Mononuclear cell (primary cell): ENCODE measurements at regions not wholly inside any gene's neighbourhood (a gene's known extent, or its start where the extent isn't known, plus 50 kb on each side); places are given as distances from the start of the nearest gene placed in this dataset.

Experiments
- H3K27me3 ChIP-seq: 2 replicates; pipeline ENCODE4 v1.6.0; 2011; ENCODE audit warnings: low read length, control low read depth; ENCODE audit not compliant: insufficient read depth
- H3K4me1 ChIP-seq: 2 replicates; pipeline ENCODE4 v1.5.1; 2011; ENCODE audit warnings: mild to moderate bottlenecking, low read length, control low read depth; ENCODE audit not compliant: insufficient read depth
- H3K4me3 ChIP-seq: 2 replicates; pipeline ENCODE4 v1.5.1; 2011; ENCODE audit warnings: mild to moderate bottlenecking, low read length, moderate library complexity
- H3K9me3 ChIP-seq: 2 replicates; pipeline ENCODE4 v1.5.1; 2011; ENCODE audit warnings: low read depth, mild to moderate bottlenecking, control low read depth, low read length

DNA sequence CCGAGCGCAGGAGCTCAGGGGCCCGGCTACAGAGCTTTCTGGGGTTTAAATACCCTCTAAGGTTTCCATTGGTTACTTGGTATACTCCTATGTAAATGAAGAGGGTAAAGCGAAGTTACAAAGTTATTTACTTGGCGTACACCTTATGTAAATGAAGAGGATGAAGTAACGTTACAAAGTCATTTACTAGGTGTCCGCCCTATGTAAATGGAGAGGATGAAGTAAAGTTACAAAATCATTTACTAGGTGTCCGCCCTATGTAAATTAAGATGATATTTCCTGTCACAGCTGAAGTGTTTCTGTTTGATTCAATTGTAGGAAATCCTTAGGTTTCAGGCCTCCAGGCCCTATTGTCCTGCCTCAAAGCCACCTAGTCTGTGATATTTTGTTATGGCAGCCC is 358.2 kb downstream of the MTRR start:
- no peak overlapping the region for H3K4me3 ChIP-seq
- H3K4me1 ChIP-seq, result no peaks in the 10 kb centered on the region
- H3K9me3 ChIP-seq, result no peaks in the 10 kb centered on the region
- H3K27me3 ChIP-seq, result no peaks in the 10 kb centered on the region

DNA sequence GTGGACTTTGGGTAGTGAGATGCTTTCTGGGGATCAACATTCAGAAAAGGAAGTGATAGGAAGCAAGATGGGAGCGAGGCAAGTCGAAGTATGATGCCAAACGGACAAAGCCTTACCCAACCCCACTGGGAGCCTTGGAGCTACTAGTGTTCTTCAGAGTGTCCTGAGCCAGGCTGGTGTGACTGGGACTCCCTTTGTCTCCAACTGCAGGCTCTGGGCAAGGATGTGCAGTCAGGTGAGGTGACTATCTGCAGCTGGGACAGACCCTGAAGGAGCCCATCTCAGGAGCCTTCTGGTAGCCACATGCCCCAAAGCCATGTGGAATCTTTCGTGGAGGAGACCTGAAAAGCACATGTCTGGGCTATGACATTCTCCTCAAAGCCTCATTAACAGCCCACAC is 360.6 kb downstream of the MTRR start:
- Histone ChIP-seq H3K9me3 (no peaks in the 10 kb centered on the region), H3K4me3 (no peak overlapping the region), H3K4me1 (no peaks in the 10 kb centered on the region), H3K27me3 (no peaks in the 10 kb centered on the region)

- Histone ChIP-seq H3K4me1 (no peaks in the 10 kb centered on the region), H3K27me3 (no peaks in the 10 kb centered on the region), H3K9me3 (no peaks in the 10 kb centered on the region), H3K4me3 (no peak overlapping the region)
These were observed 361.9 kb downstream of the MTRR start for GRCh38 chr5:8230868-8231267.

- no peaks in the 10 kb centered on the region for H3K4me1 ChIP-seq
- no peaks in the 10 kb centered on the region for H3K9me3 ChIP-seq
- H3K27me3 ChIP-seq, result no peaks in the 10 kb centered on the region
- no peak overlapping the region for H3K4me3 ChIP-seq
These were observed 364.5 kb downstream of the MTRR start for GRCh38 chr5:8233479-8233878.

DNA sequence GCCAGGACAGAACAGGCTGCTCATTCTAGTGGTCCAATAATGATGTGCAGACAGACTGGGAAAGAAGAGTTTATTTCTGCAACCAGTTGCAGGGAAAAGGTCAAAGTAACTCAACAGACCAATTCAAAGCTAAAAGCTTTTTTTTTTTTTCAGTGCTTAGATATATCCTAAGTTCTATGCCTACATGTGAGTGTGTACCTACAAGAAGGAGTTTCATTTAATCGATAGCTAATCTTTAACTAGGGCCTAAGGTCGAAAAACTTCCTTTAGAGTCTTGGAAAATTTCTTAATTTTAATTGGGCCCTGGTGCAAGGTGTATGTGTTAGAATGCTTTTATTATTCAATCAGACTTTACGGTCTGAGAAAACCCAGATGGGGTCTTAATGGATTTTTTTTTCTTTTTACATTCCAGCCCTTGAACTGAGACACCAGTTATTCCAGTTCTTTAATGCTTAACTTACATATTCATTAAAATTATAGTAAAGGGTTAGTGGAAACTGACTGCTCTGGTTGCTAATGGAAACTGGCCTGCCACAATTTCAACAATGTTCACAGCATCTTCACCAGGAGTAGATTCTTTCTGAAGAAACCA is 365.3 kb downstream of the MTRR start:
- Histone ChIP-seq H3K27me3 (no peaks in the 10 kb centered on the region), H3K4me3 (no peak overlapping the region), H3K9me3 (no peaks in the 10 kb centered on the region), H3K4me1 (no peaks in the 10 kb centered on the region)

- H3K4me1 ChIP-seq, result no peaks in the 10 kb centered on the region
- no peaks in the 10 kb centered on the region for H3K27me3 ChIP-seq
- no peak overlapping the region for H3K4me3 ChIP-seq
- H3K9me3 ChIP-seq, result no peaks in the 10 kb centered on the region
These were observed 369.1 kb downstream of the MTRR start for GRCh38 chr5:8238080-8238479.

GRCh38 chr5:8239198-8239597 is 370.2 kb downstream of the MTRR start:
- Histone ChIP-seq H3K4me3 (no peak overlapping the region), H3K4me1 (no peaks in the 10 kb centered on the region), H3K9me3 (no peaks in the 10 kb centered on the region), H3K27me3 (no peaks in the 10 kb centered on the region)

DNA sequence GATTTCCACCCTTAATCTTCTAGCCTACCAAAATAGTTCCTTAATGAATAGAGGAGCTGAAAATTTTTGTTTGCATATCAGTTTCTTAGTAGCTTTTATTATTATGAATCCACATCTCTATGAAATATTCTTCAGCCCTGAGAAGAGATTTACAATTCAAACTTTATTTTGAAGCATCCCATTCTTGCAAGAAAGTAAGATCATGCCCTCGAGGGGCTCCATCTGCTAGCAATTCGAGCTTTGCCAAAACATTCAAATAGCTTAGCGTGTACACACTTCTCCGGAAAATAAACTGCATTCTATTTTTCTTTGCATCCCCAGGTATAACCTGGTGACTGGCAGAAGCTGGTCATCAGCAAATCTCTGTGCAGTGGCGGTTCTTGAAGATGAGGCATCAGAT is 370.7 kb downstream of the MTRR start:
- H3K4me1 ChIP-seq, result no peaks in the 10 kb centered on the region
- no peaks in the 10 kb centered on the region for H3K9me3 ChIP-seq
- no peaks in the 10 kb centered on the region for H3K27me3 ChIP-seq
- H3K4me3 ChIP-seq, result no peak overlapping the region

- H3K4me3 ChIP-seq, result no peak overlapping the region
- H3K9me3 ChIP-seq, result no peaks in the 10 kb centered on the region
- no peaks in the 10 kb centered on the region for H3K27me3 ChIP-seq
- H3K4me1 ChIP-seq, result no peaks in the 10 kb centered on the region
These were observed 372.1 kb downstream of the MTRR start for GRCh38 chr5:8241076-8241475.

GRCh38 chr5:8241558-8241957 is 372.6 kb downstream of the MTRR start:
- no peak overlapping the region for H3K4me3 ChIP-seq

GRCh38 chr5:8247049-8247899 is 378.3 kb downstream of the MTRR start:
- H3K9me3 ChIP-seq, result no peaks in the 10 kb centered on the region
- H3K27me3 ChIP-seq, result no peaks in the 10 kb centered on the region
- no peak overlapping the region for H3K4me3 ChIP-seq
- no peaks in the 10 kb centered on the region for H3K4me1 ChIP-seq

More at GRCh38 chr5:8241558-8241957, 372.6 kb downstream of the MTRR start:
- Histone ChIP-seq H3K27me3 (no peaks in the 10 kb centered on the region), H3K4me1 (no peaks in the 10 kb centered on the region), H3K9me3 (no peaks in the 10 kb centered on the region)

GRCh38 chr5:8253376-8253775 is 384.4 kb downstream of the MTRR start:
- H3K9me3 ChIP-seq, result no peaks in the 10 kb centered on the region
- H3K4me1 ChIP-seq, result no peaks in the 10 kb centered on the region
- H3K4me3 ChIP-seq, result no peak overlapping the region

DNA sequence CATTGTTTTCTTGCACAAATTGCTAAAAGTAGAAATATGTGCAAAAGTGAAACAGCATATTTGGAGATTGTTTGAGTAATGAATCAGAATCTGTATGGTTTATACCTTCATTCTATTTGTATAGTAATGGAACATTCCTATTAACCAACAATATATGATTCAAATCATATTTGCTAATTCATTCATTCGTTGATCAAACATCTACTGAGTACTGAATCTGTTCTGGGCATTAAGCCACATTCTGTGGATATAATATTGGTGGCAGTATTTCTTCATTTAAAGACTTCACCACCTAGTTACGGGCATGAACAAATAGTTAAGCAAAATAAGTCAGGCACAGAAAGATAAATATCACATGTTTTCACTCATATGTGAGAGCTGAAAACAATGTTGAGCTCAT is 385.7 kb downstream of the MTRR start:
- Histone ChIP-seq H3K9me3 (no peaks in the 10 kb centered on the region), H3K27me3 (no peaks in the 10 kb centered on the region), H3K4me1 (no peaks in the 10 kb centered on the region), H3K4me3 (no peak overlapping the region)

More at GRCh38 chr5:8253376-8253775, 384.4 kb downstream of the MTRR start:
- H3K27me3 ChIP-seq, result no peaks in the 10 kb centered on the region

DNA sequence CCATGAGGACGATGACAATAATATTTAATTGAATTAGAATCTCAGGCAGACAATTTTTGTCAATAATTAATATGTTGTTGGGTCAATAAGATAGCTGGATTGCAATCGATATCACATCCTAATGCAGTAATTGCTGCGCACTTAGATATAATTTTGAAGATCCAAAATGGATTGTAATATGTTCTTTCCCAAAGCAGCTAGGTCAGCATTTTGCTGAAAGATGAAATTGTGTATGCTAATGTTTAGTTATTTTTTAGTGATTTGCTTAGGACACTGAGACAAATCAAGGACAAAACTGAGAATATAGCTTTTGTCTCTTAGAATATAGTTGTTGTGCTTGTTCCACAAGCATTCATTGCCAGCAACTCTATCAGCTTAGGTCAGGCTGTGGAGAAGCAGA is 389.9 kb downstream of the MTRR start:
- H3K27me3 ChIP-seq, result no peaks in the 10 kb centered on the region
- H3K4me3 ChIP-seq, result no peak overlapping the region
- H3K9me3 ChIP-seq, result no peaks in the 10 kb centered on the region
- no peaks in the 10 kb centered on the region for H3K4me1 ChIP-seq

DNA sequence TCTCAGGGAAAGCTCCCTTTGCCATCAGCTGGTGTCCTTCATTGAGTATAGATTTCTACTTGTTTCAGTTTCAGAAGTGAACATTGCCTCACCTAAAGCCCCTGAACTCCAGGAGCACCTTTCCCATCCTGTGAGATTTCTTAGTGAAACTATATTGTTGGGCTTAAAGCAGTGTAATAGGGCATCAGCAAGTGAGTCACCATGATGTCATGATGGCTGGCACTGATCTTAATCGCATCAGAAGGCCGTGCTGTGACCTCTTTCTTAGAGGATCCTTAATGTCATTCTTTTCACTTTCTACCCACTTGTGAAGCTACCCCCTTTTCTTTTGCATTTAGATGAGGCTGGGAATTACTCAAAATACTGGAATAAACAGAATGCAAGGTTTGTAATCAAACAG is 401.3 kb downstream of the MTRR start:
- no peaks in the 10 kb centered on the region for H3K4me1 ChIP-seq
- no peaks in the 10 kb centered on the region for H3K27me3 ChIP-seq
- H3K4me3 ChIP-seq, result no peak overlapping the region
- H3K9me3 ChIP-seq, result no peaks in the 10 kb centered on the region
